ENCODE measurements at regions not wholly inside any gene's neighbourhood (a gene's known extent, or its start where the extent isn't known, plus 50 kb on each side); places are given as distances from the start of the nearest gene placed in this dataset.

- no peaks in the 10 kb centered on the region for H3K4me1 ChIP-seq (ENCODE audit: control insufficient read depth, insufficient read depth, low read length)
- no peak for DNase-seq
- no peak overlapping the region for H2AK9ac ChIP-seq (replicated peaks; ENCODE audit: low read depth, low read length, poor library complexity)
- no peak overlapping the region for H3K4ac ChIP-seq (ENCODE audit: low read depth, low read length)
- ChIA-PET POLR2A (ENCODE audit: unreplicated experiment) (no interaction called here), CTCF (no interaction called here)
- no peak for ATAC-seq (ENCODE audit: low read depth)
- WGBS, 2 experiments (ENCODE audit: extremely low coverage in 2 of 2, insufficient read length in 1 of 2) = no CpG with 5 or more reads among the region's 7 CpGs
- H2BK15ac ChIP-seq (ENCODE audit: low read depth, low read length) = no peak overlapping the region
- no peak overlapping the region for H3K56ac ChIP-seq (ENCODE audit: extremely low read depth, insufficient read depth, low read length)
- no peak overlapping the region for H3K4me3 ChIP-seq (ENCODE audit: insufficient read depth, low read depth, low read length)
- no peak overlapping the region for H4K8ac ChIP-seq (ENCODE audit: low read depth in 2 of 2, low read length in 2 of 2)
- no peak overlapping the region for H2AK5ac ChIP-seq (ENCODE audit: low read depth, low read length)
- H4K20me1 ChIP-seq (ENCODE audit: insufficient read depth, low read length) = no peaks in the 10 kb centered on the region
- H3K9ac ChIP-seq (ENCODE audit: low read depth, low read length) = no peak overlapping the region
- H3K9me1 ChIP-seq (ENCODE audit: insufficient read depth, low read length) = no peaks in the 10 kb centered on the region
- no peak overlapping the region for H4K5ac ChIP-seq (ENCODE audit: low read depth, low read length)
- H3K79me1 ChIP-seq (ENCODE audit: low read depth in 1 of 2, low read length in 2 of 2) = no peaks in the 10 kb centered on the region
- dilution Hi-C loops (cut with HindIII; ENCODE audit: low sequenced_read_pairs, unreplicated experiment) = no loop called here
- intact Hi-C loops (cut with micrococcal nuclease) = no loop called here
- H3K27ac ChIP-seq (ENCODE audit: insufficient read depth, low read length) = no peak overlapping the region
- H2BK5ac ChIP-seq (ENCODE audit: low read depth, low read length, poor library complexity, severe bottlenecking) = no peak overlapping the region
- no peak overlapping the region for H4K91ac ChIP-seq (ENCODE audit: insufficient read depth, low read depth, low read length)
- no peaks in the 10 kb centered on the region for H3K27me3 ChIP-seq (ENCODE audit: control insufficient read depth, insufficient read depth, low read length)
- BruUV-seq (replicated peaks) = no TSS peak
- peaks cover 2% of the 10 kb centered on the region; the same call in 1 of the 2 replicates for H3K9me3 ChIP-seq (ENCODE audit: control insufficient read depth, insufficient read depth, low read length)
- in situ Hi-C loops (cut with MboI; ENCODE audit: low sequenced_read_pairs) = no loop called here
- TF ChIP-seq USF2 (IDR thresholded peaks at IDR 0.05; ENCODE audit: low read depth, low read length) (no peak), FOS (IDR thresholded peaks at IDR 0.05; ENCODE audit: low read depth, low read length) (no peak), CHD1 (IDR thresholded peaks at IDR 0.05; ENCODE audit: low read depth, low read length) (no peak), RCOR1 (IDR thresholded peaks at IDR 0.05; ENCODE audit: insufficient replicate concordance, low read length) (no peak), CEBPB (IDR thresholded peaks at IDR 0.05; ENCODE audit: low read depth, low read length) (no peak), NFE2L2 (IDR thresholded peaks at IDR 0.05; ENCODE audit: low read depth, low read length) (no peak), MXI1 (IDR thresholded peaks at IDR 0.05; ENCODE audit: borderline replicate concordance, low read depth, low read length) (no peak), BHLHE40 (IDR thresholded peaks at IDR 0.05; ENCODE audit: low read depth, low read length) (no peak), MAZ (IDR thresholded peaks at IDR 0.05; ENCODE audit: borderline replicate concordance, low read depth, low read length) (no peak), POLR2A (IDR thresholded peaks at IDR 0.05; ENCODE audit: low read depth, low read length) (no peak), MAFK (IDR thresholded peaks at IDR 0.05; ENCODE audit: low read depth, low read length) (no peak), SMC3 (IDR thresholded peaks at IDR 0.05; ENCODE audit: low read depth, low read length) (no peak), CTCF (conservative IDR thresholded peaks at IDR 0.05; ENCODE audit: low read depth, low read length) (no peak)
- TF ChIP-seq, protein P1, sequence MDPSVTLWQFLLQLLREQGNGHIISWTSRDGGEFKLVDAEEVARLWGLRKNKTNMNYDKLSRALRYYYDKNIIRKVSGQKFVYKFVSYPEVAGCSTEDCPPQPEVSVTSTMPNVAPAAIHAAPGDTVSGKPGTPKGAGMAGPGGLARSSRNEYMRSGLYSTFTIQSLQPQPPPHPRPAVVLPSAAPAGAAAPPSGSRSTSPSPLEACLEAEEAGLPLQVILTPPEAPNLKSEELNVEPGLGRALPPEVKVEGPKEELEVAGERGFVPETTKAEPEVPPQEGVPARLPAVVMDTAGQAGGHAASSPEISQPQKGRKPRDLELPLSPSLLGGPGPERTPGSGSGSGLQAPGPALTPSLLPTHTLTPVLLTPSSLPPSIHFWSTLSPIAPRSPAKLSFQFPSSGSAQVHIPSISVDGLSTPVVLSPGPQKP (IDR thresholded peaks at IDR 0.05; ENCODE audit: borderline replicate concordance, low read depth, low read length) = no peak
- H3K23ac ChIP-seq (ENCODE audit: low read depth, low read length) = no peak overlapping the region
- H3K4me2 ChIP-seq (ENCODE audit: low read depth, low read length) = no peak overlapping the region
- H2AFZ ChIP-seq (replicated peaks; ENCODE audit: low read length, poor library complexity) = no peak overlapping the region
- no peak overlapping the region for H3K14ac ChIP-seq (replicated peaks; ENCODE audit: low read depth, low read length)
- no peaks in the 10 kb centered on the region for H3K36me3 ChIP-seq (ENCODE audit: control insufficient read depth, insufficient read depth, low read length)
- H3K18ac ChIP-seq (ENCODE audit: low read depth, low read length) = no peak overlapping the region
- no peak overlapping the region for H2BK20ac ChIP-seq (ENCODE audit: low read depth, low read length)
- no peak overlapping the region for H2BK120ac ChIP-seq (ENCODE audit: low read depth, low read length)
Measured at GRCh38 chr16:5753381-5753780, 655.8 kb upstream of the EEF2KMT start.
